Bronchial epithelial cell (primary cell): ENCODE measurements at regions not wholly inside any gene's neighbourhood (a gene's known extent, or its start where the extent isn't known, plus 50 kb on each side); places are given as distances from the start of the nearest gene placed in this dataset.

Source experiments
- DNase-seq: peaks from one replicate; pipeline ENCODE4 v3.0.0-alpha.2; 2010; ENCODE audit warnings: low read depth
- FAIRE-seq: peaks from 2 replicates; lab custom pipeline; 2011; peaks lifted over from hg19 to GRCh38; lab: Jason Lieb, UNC
- H3K27me3 ChIP-seq: 2 replicates; pipeline ENCODE4 v1.5.1; 2011; ENCODE audit warnings: low read length; ENCODE audit not compliant: control insufficient read depth, insufficient read depth
- H3K36me3 ChIP-seq: 2 replicates; pipeline ENCODE4 v1.5.1; 2011; ENCODE audit warnings: low read length; ENCODE audit not compliant: control insufficient read depth, insufficient read depth
- H3K4me3 ChIP-seq: 2 replicates; pipeline ENCODE4 v1.5.1; 2011; ENCODE audit warnings: mild to moderate bottlenecking, low read depth, low read length, control low read depth
- CTCF ChIP-seq: IDR thresholded peaks from 2 replicates; pipeline ENCODE4 v1.5.1; 2011; ENCODE audit warnings: mild to moderate bottlenecking, moderate library complexity, low read length, control low read depth, inconsistent platforms; ENCODE audit not compliant: insufficient read depth, severe bottlenecking

- TF ChIP-seq CTCF, result no peak
- DNase-seq, result no peak
- Histone ChIP-seq H3K36me3 (no peaks in the 10 kb centered on the region), H3K27me3 (no peaks in the 10 kb centered on the region), H3K4me3 (no peak overlapping the region)
- FAIRE-seq, result no peak
Measured at GRCh38 chr7:79593866-79594301, 140.4 kb upstream of the MAGI2 start.

GRCh38 chr7:79590916-79591623, 137.6 kb upstream of the MAGI2 start:
- Histone ChIP-seq H3K36me3 (no peaks in the 10 kb centered on the region), H3K4me3 (no peak overlapping the region), H3K27me3 (no peaks in the 10 kb centered on the region)
- DNase-seq (no peak), FAIRE-seq (no peak)
- no peak for TF ChIP-seq CTCF

- no peaks in the 10 kb centered on the region for H3K36me3 ChIP-seq
- FAIRE-seq, result no peak
- H3K27me3 ChIP-seq, result no peaks in the 10 kb centered on the region
- no peak for TF ChIP-seq CTCF
- no peak overlapping the region for H3K4me3 ChIP-seq
- DNase-seq, result no peak
Measured at GRCh38 chr7:79590391-79590790, 136.9 kb upstream of the MAGI2 start.

GRCh38 chr7:79570903-79571302, 117.4 kb upstream of the MAGI2 start:
- FAIRE-seq (no peak), DNase-seq (no peak)
- TF ChIP-seq CTCF, result no peak
- H3K27me3 ChIP-seq, result no peaks in the 10 kb centered on the region
- H3K36me3 ChIP-seq, result no peaks in the 10 kb centered on the region
- H3K4me3 ChIP-seq, result no peak overlapping the region

GRCh38 chr7:79563821-79564522, 110.5 kb upstream of the MAGI2 start:
- no peaks in the 10 kb centered on the region for H3K27me3 ChIP-seq
- no peak for DNase-seq
- no peak for FAIRE-seq
- no peaks in the 10 kb centered on the region for H3K36me3 ChIP-seq
- no peak for TF ChIP-seq CTCF
- H3K4me3 ChIP-seq, result no peak overlapping the region
